ENCODE measurements at regions not wholly inside any gene's neighbourhood (a gene's known extent, or its start where the extent isn't known, plus 50 kb on each side); places are given as distances from the start of the nearest gene placed in this dataset.
"Not testable (repeated sequence)": the region's sequence is repeated elsewhere in the genome, so short reads cannot be mapped to it uniquely, and the experiment has no call there.

GRCh38 chr11:42976636-42977217, 335.1 kb upstream of the API5 start:
- DNase-seq (ENCODE audit: low spot score), result no peak

- DNase-seq (ENCODE audit: low spot score), result no peak
Measured at GRCh38 chr11:42992594-42992993, 319.2 kb upstream of the API5 start.

DNA sequence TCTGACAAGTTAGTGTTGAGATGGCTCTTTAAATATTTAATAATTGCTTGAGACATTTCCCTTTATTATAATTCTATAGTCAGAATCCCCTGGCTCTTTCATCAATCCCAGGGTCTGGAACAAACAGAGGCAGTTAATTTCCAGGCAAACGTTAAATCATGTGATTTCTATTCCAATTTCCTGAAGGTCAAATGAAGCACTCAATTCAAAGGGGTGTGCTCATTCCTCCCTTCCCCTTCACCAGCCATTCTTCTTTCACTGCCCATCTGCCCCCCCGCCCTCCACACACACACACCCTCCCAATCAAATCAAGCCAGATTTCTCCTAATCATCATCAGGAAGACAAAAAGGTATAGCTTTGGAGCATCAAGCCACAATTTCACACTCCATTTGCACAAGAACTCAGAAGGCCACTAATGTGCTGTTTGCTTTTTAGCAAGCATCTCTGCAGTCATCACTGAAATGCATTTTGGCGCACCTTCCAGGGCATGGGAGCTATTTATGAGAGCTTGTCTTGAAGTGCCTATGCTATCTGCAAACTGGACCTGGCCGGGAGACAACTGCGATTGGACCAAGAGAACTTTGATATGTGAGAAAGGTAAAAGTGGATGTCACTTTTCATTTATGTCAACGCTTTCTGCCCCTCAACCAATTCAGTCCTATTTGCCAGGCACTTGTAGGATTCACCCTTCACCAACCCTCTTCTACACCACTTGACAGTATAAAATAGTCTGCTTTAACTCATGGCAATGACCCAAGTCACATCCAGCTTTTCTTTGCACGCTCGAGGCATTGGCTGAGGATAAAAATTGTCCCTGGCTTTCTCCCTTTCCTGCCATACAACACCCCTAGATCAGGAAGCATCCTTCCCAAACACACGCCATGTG, 315.1 kb upstream of the API5 start:
- DNase-seq (ENCODE audit: low spot score), result no peak

DNA sequence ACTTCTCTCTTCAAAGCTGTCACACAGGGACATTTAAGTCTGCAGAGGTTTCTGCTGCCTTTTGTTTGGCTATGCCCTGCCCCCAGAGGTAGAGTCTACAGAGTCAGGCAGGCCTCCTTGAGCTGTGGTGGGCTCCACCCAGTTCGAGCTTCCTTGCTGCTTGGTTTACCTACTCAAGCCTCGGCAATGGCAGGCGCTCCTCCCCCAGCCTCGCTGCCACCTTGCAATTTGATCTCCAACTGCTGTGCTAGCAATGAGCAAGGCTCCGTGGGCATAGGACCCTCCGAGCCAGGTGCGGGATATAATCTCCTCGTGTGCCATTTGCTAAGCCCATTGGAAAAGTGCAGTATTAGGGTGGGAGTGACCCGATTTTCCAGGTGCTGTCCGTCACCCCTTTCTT, 306.9 kb upstream of the API5 start:
- not testable (repeated sequence) for DNase-seq (ENCODE audit: low spot score)

- no peak for DNase-seq (ENCODE audit: low spot score)
Measured at GRCh38 chr11:43010042-43010441, 301.8 kb upstream of the API5 start.

GRCh38 chr11:43012606-43013005, 299.2 kb upstream of the API5 start:
- DNase-seq (ENCODE audit: low spot score), result no peak

DNA sequence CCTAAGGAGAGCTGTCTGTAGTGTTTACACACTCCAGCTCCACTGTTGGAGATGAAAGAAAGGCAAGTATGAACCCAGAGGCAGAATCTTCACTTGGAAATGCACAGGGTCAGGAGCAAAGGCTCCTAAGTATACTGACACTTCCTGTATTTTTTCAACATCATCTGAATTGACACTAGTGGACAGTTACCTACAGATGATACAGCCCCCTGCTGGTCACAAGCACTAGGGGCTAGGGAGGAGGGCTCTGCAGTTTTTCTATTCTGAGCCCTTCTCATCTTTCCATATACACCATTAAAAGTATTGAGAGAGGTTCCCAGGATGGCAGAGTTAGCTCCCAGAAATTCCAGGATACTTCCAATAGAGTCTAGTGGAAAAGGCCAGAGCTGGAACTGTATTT, 290.3 kb upstream of the API5 start:
- no peak for DNase-seq (ENCODE audit: low spot score)

DNA sequence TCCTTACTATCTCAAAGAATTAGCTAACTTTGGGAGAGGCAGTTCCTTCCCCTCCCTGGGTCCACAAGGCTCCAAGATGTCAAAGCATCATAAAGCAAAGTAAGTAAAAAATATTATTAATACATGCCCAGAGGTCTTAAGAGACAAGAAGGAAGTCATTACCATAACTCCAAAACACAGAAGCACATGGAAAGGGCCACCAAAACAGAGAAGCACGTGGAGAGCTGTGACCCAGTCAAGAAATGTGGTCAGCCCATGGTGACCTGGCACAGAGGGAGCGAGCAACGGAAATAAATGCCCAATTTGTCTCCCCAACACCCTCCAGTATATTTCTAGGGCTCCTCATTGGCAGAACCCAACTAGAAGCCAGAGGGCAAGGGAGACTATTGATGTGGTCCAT, 277.5 kb upstream of the API5 start:
- no peak for DNase-seq (ENCODE audit: low spot score)

DNA sequence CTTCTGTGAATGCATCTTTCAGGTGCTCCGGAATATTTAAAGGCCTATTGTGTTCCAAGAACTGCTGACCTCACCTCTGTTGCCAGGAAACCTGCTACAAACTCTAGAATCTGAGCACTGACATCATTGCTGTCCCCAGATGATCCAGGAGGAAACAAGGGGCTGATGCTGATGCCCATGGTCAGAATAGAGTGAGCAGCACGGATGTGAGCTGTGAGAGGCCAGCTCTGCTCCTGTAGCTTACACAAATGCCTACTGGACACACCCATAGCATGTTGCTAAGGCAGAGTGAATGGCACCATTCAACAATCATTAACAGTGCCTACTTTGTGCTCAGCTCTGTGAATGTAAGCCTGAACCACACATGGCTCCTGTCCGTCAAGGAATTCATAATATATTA, 276.7 kb upstream of the API5 start:
- DNase-seq (ENCODE audit: low spot score), result no peak

DNA sequence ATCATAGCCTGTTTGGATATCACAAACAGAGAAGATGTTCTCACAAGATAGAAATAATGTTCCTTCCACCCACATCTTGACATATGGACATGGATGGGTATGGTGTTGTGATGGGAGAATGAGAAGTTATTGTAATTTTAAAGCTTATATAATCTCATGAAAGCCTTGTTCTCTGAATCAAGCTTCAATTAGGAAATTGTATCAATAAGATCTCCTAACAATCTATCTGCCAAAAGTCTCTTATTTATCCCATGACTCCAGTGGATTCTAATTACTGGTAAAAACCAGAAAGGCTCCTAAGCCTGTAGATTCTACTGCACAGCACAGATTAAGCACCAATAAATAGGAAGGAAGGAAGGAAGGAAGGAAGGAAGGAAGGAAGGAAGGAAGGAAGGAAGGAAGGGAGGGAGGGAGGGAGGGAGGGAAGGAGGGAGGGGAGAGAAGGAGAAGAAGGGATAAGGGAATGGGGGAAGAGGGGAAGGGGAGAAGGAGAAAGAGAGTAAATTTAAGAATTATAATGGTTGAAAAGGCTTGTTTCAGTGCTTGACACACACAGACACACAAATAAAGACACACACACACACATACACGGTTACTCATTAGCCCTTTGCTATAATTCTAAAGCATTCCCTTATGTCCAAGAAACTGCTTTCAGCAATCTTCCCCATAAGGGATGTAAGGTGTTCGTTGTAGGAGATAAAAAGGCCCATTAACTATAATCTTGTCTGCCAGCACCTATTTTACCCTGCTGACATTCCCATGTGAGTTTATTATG, 258.0 kb upstream of the API5 start:
- no peak for DNase-seq (ENCODE audit: low spot score)

DNA sequence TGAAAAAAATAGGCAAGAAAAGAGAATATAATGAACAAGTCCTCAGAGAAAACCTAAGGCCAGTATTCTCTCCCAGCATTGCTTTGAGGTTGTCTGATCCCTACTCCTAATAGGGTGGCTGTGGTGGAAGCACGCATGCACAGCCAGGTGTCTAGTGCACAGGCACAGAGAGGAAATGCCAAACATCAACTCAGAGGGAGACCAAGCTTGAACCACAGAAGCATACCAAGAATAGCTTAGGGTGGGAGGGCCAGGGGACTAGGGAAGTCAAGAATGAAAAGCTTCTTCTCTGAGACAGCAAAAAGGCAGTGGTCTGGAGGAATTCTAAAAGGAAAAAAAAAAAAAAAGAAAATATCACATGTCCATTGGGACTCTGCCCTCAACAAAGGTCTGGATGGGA, 244.1 kb upstream of the API5 start:
- DNase-seq (ENCODE audit: low spot score), result no peak

DNA sequence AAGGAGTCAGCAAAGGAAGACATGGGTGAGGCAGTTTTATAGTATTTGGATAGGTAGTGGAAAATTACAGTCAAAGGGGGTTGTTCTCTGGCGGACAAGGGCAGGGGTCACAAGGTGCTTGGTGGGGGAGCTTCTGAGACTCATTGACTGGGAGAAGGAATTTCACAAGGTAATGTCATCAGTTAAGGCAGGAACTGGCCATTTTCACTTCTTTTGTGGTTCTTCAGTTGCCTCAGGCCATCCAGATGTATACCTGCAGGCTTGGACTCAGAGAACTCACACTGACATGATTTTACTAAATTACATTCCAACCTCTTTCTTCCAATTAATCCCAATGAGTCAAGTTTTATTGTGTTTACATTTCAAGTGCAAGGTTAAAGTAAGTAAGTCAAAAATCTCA, 240.5 kb upstream of the API5 start:
- no peak for DNase-seq (ENCODE audit: low spot score)

DNA sequence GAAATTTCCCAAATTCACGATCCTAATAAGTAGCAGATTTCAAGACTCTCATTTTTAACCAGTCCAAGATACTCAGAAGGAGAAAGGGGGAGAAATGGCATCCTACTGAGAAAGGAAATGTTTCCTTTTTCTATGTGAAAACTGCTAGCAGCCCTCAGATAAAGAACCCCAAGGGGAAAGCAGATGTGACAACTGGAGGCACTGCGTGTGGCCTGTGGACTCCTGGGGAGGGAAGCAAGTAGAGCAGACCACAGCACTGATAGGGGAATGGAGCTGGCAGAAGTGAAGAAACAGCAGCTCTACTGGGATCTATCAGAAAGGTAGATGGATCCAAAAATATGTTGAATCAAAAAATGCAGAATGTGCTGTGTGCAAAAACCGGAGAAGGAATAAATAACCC, 239.7 kb upstream of the API5 start:
- DNase-seq (ENCODE audit: low spot score), result no peak

- no peak for DNase-seq (ENCODE audit: low spot score)
Measured at GRCh38 chr11:43072911-43073310, 238.9 kb upstream of the API5 start.

- DNase-seq (ENCODE audit: low spot score), result no peak
Measured at GRCh38 chr11:43074810-43075209, 237.0 kb upstream of the API5 start.

GRCh38 chr11:43101113-43101512, 210.7 kb upstream of the API5 start:
- DNase-seq (ENCODE audit: low spot score), result no peak

GRCh38 chr11:43116071-43116470, 195.7 kb upstream of the API5 start:
- DNase-seq (ENCODE audit: low spot score), result no peak

GRCh38 chr11:43119275-43119970, 192.4 kb upstream of the API5 start:
- DNase-seq (ENCODE audit: low spot score), result no peak

GRCh38 chr11:43122546-43122945, 189.2 kb upstream of the API5 start:
- DNase-seq (ENCODE audit: low spot score), result no peak

DNA sequence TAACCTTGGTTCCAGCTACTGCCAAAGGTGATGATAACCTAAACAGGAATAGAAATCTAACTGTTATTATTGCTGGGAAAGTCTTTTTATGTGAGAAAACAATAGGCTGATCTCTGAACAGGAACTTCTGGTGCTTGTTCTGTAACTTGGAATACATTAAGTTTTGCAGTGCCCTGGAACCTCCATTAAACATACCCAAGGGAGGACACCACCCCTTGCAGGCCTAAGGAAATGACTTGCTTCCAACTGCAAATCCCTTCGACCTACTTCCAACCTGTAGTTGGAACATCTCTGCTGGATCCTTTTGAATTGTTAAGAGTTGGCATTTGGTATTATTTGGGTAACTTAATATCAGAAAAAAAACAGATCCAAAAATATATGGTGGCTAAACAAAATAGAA, 188.4 kb upstream of the API5 start:
- DNase-seq (ENCODE audit: low spot score), result no peak

DNA sequence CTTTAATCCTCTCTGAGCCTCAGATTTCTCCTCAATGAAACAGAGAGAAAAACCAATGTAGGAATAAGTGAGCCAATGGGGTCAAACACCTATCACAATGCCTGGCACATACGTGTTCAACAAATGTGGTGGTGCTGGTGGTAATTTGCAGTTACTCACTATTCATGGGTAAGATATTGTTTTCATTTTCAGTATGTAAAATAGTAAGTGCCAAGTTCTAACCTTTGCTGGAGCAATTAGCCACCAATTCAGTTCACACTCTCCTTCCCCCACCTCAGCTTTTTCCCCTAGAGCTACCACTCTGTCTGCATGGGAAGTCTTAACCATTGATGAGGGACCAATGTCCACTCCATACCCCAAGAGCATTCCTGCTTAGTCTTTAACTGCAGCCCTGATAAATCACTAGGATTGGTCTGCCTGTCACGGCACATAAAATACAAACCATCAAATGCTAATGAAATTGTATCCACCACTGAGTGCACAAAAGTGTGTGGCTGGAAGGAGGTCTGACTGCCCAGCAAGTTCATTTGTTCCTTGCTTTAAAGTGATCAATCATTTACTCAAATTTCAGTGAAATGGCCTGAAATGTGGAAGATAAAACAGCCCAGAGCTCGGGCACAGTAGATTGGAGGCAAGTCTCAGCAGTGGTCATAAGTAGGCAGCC, 187.4 kb upstream of the API5 start:
- DNase-seq (ENCODE audit: low spot score), result no peak

GRCh38 chr11:43129329-43129728, 182.5 kb upstream of the API5 start:
- DNase-seq (ENCODE audit: low spot score), result no peak
